ENCODE measurements at regions not wholly inside any gene's neighbourhood (a gene's known extent, or its start where the extent isn't known, plus 50 kb on each side); places are given as distances from the start of the nearest gene placed in this dataset.

DNA sequence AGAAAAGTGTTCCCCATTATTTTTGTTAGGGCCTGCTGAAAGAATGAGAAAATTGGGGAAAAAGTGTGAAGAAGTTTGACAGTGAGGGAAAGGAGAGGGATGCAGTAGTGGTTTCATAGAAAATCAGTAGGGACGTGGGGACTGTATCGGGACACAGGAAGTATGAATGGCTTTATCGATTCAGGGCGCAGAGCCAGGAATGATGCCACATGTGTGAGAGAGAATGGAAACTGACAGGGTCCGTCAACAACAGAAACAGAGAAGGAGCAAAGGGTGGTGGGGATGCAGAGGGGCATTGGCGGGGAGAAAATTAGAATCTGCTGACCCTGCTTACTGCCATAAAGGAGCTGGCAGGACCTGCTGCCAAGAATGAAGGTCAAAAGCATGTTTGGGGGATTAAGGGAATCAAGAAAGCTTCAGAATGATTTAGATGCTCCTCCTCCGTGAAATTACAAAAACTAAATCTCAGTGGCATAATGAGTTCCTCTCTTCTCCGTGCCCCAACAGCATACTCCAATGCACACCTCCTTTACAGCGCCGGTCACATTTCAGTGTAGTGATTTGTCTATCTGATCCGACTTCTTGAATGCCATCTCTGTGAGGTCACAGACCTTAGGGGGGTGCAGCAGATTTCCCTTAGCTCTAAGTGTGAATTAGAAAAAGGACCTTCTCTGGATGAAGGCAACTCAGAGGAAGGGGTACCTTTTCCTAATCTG is 92.6 kb downstream of the EMP1 start:
- TF ChIP-seq, protein P1, sequence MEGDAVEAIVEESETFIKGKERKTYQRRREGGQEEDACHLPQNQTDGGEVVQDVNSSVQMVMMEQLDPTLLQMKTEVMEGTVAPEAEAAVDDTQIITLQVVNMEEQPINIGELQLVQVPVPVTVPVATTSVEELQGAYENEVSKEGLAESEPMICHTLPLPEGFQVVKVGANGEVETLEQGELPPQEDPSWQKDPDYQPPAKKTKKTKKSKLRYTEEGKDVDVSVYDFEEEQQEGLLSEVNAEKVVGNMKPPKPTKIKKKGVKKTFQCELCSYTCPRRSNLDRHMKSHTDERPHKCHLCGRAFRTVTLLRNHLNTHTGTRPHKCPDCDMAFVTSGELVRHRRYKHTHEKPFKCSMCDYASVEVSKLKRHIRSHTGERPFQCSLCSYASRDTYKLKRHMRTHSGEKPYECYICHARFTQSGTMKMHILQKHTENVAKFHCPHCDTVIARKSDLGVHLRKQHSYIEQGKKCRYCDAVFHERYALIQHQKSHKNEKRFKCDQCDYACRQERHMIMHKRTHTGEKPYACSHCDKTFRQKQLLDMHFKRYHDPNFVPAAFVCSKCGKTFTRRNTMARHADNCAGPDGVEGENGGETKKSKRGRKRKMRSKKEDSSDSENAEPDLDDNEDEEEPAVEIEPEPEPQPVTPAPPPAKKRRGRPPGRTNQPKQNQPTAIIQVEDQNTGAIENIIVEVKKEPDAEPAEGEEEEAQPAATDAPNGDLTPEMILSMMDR (IDR thresholded peaks at IDR 0.05; ENCODE audit: borderline replicate concordance), result no peak
- Histone ChIP-seq H3K9me3 (replicated peaks) (no peaks in the 10 kb centered on the region), H3K27me3 (ENCODE audit: low read depth) (peaks cover 33% of the 10 kb centered on the region), H3K36me3 (no peaks in the 10 kb centered on the region), H3K4me1 (peaks cover 7% of the 10 kb centered on the region), H3K4me3 (no peak overlapping the region), H3K27ac (replicated peaks) (no peak overlapping the region)
- DNase-seq, result no peak
- intact Hi-C loops (cut with micrococcal nuclease), result no loop called here

GRCh38 chr12:13288501-13288900 is 92.0 kb downstream of the EMP1 start:
- DNase-seq, result no peak
- Histone ChIP-seq H3K36me3 (no peaks in the 10 kb centered on the region), H3K4me3 (no peak overlapping the region), H3K4me1 (peaks cover 7% of the 10 kb centered on the region), H3K27ac (replicated peaks) (no peak overlapping the region), H3K27me3 (ENCODE audit: low read depth) (peaks cover 35% of the 10 kb centered on the region), H3K9me3 (replicated peaks) (no peaks in the 10 kb centered on the region)
- TF ChIP-seq, protein P1 (IDR thresholded peaks at IDR 0.05; ENCODE audit: borderline replicate concordance), result no peak
- intact Hi-C loops (cut with micrococcal nuclease), result no loop called here

DNA sequence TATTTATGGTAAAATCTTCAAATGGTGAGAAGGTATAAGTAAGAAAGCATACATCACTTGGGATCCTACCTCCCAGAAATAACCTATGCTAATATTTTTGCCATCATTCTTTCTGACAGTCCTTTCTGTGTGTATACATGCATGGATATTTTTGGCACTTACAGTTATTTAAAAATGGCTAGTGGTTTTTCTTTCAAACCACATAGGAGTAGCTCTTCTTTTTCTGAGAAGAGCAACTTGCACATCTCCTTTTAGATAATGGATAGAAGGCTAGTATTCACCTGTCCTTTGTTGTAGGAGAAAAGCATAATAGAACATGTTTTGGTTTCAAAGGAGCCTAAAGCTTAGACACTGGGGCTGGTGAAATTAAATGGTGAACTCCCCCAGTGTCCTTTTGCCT is 87.3 kb downstream of the EMP1 start:
- Histone ChIP-seq H3K9me3 (replicated peaks) (no peaks in the 10 kb centered on the region), H3K36me3 (no peaks in the 10 kb centered on the region), H3K4me1 (peaks cover 2% of the 10 kb centered on the region), H3K27ac (replicated peaks) (no peak overlapping the region), H3K4me3 (no peak overlapping the region), H3K27me3 (ENCODE audit: low read depth) (peaks cover 53% of the 10 kb centered on the region)
- no peak for DNase-seq
- intact Hi-C loops (cut with micrococcal nuclease), result no loop called here
- TF ChIP-seq, protein P1 (IDR thresholded peaks at IDR 0.05; ENCODE audit: borderline replicate concordance), result no peak

DNA sequence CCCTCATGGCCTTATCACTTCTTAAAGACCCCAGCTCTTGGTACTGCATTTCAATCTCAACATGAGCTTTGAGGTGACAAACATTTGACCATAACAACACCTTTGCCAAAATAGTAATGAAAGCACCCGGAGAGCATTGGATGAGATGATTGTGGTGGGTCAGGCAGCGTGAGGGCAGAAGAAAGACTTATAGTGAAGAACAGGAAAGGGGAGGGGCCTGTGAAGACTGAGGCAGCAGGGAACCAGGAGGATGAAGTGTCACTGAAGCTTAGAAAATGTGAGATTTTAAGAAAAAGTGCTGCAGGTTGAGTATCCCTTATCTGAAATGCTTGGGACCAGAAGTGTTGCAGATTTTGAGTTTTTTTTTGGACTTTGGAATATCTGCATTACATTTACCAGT is 86.3 kb downstream of the EMP1 start:
- no peaks in the 10 kb centered on the region for H3K36me3 ChIP-seq
- no peak overlapping the region for H3K27ac ChIP-seq (replicated peaks)
- TF ChIP-seq, protein P1 (IDR thresholded peaks at IDR 0.05; ENCODE audit: borderline replicate concordance), result no peak
- H3K4me1 ChIP-seq, result peaks cover 8% of the 10 kb centered on the region
- H3K4me3 ChIP-seq, result no peak overlapping the region
- H3K27me3 ChIP-seq (ENCODE audit: low read depth), result peaks cover 58% of the 10 kb centered on the region
- no peak for DNase-seq
- intact Hi-C loops (cut with micrococcal nuclease), result no loop called here
- no peaks in the 10 kb centered on the region for H3K9me3 ChIP-seq (replicated peaks)

DNA sequence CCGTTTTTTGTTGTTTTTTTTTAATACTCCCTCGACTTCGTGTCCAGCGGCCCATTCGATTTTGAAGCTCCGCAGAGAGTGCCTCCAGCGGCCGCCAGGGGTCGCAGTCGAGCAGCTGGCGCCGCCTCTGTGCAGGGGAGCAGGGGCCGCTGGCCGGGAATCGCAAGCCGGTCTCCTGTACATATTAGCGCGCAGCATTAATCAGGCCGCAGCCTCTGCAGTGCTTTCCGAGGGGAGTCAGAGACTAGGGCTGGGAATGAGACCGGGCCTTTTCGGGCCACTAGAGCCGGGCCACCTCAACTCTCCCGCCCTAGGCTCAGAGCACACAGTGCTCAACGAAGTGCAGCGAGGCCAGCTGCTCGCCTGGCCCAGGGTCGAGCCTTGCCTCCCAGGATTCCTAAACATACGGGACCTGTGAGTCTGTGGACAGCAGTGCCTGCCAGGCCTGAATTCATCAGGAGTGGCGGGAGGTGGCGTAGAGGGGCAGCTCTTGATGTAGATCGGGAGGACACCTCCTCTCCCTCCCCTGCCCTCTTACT is 81.8 kb downstream of the EMP1 start:
- TF ChIP-seq, protein P1 (IDR thresholded peaks at IDR 0.05; ENCODE audit: borderline replicate concordance), result peak; percentile 99
- DNase-seq, result peak; percentile 71
- Histone ChIP-seq H3K9me3 (replicated peaks) (no peaks in the 10 kb centered on the region), H3K27ac (replicated peaks) (peak overlapping the region; percentile 4), H3K36me3 (no peaks in the 10 kb centered on the region), H3K27me3 (ENCODE audit: low read depth) (peaks cover 76% of the 10 kb centered on the region), H3K4me1 (peaks cover 10% of the 10 kb centered on the region), H3K4me3 (peak overlapping the region; percentile 29)
- intact Hi-C loops (cut with micrococcal nuclease), result loop anchor here (10.0 kb wide), 2 partner anchors 256 to 386 kb away; no protein-coding TSS in a partner anchor
